GM18511 (cell line): ENCODE measurements at regions not wholly inside any gene's neighbourhood (a gene's known extent, or its start where the extent isn't known, plus 50 kb on each side); places are given as distances from the start of the nearest gene placed in this dataset.

Source experiments
- ATAC-seq: cut with Tn5 transposase; IDR thresholded peaks from one replicate; pipeline ENCODE4 v1.9.1; 2021; ENCODE audit warnings: mild to moderate bottlenecking, moderate library complexity; ENCODE audit not compliant: unreplicated experiment

DNA sequence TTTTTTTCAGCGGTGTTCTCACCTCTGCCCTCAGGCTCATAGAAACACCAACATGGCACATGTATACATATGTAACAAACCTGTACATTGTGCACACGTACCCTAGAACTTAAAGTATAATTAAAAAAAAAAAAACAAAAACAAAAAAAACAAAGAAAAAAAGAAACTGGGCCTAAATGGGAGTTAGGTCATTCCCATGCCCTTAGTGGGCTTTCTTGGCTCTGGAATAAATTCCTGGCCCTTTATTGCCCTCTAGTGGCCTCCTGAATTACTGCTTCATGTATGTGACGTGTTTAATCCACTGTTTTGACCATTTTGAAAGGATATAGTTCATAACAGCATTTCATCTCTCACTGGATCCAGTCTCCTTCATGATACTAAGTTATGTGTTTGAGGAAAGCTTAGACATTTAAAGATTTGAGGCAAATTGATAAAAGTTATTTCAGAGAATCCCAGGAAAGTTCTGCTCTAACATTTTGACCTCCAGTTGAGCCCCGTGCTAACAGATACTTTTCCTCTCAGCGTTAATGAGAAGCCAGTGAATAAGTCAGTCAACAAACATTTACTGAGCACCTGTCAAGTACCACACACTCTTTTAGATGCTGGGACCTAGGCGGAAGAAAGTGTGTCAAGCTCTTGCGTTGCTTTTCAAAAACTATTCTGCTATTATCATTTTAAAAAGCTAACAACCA lies 54.7 kb upstream of the SYPL1 start:
- ATAC-seq = no peak

DNA sequence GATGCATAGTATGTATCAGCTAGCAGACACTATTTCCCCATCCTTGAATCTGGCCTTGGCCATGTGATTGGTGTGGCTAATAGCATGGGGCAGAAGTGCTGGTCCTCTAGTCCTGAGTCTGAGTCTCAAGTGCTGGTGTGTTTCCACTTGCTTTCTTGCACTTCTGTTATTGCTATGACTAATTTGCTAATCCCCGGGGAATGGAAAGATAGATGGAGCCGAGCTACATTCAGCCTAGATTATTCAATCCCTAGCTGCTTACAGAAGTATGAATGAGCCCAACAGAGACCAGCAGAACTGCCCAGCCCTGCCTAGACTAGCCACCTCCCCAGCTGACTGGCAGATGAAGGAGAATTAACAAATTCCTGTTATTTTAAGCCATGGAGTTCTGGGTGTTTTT lies 53.2 kb upstream of the SYPL1 start:
- no peak for ATAC-seq

DNA sequence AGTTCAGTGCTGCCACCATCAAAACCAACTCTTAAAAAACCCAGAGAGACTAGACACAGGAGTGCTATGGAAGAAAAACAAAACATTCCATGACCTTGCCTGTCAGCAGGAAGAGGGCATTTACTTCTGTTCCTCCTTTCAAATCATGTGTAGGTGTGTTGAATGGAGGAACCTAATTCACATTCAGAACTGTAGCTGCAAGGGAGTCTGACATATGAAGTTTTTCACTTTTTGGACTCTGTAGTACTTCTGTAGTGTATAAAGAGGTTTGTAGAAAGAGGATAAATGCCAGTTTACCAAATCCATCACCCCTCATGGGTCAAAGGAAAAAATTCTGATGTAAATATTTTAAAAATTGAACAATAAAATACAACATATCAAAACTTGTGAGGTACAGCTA lies 51.1 kb upstream of the SYPL1 start:
- no peak for ATAC-seq
